WTC11 (cell line): ENCODE measurements at regions not wholly inside any gene's neighbourhood (a gene's known extent, or its start where the extent isn't known, plus 50 kb on each side); places are given as distances from the start of the nearest gene placed in this dataset.

Source experiments
- ATF3 ChIP-seq: sonication (generic); formaldehyde crosslinking; conservative IDR thresholded peaks from 2 replicates; pipeline ENCODE4 v1.8.1; 2022; ENCODE audit warnings: mild to moderate bottlenecking, missing genetic modification reagents
- CTCF ChIP-seq: fragments of 200-600 bp; IDR thresholded peaks from 2 replicates; pipeline ENCODE4 v1.8.0; 2022; ENCODE audit warnings: antibody characterized with exemption
- ETV6 ChIP-seq: sonication (generic); formaldehyde crosslinking; IDR thresholded peaks from 2 replicates; pipeline ENCODE4 v1.8.1; 2022; ENCODE audit warnings: mild to moderate bottlenecking, missing genetic modification reagents
- FOXJ3 ChIP-seq: sonication (generic); formaldehyde crosslinking; IDR thresholded peaks from 2 replicates; pipeline ENCODE4 v1.9.0; 2021; ENCODE audit warnings: missing genetic modification reagents, mild to moderate bottlenecking, borderline replicate concordance
- NFATC4 ChIP-seq: fragments of 250-450 bp; sonication (Bioruptor Pico); IDR thresholded peaks from 2 replicates; pipeline ENCODE4 v1.9.0; 2021; ENCODE audit warnings: mild to moderate bottlenecking
- RELA ChIP-seq: sonication (generic); formaldehyde crosslinking; IDR thresholded peaks from 2 replicates; pipeline ENCODE4 v1.8.1; 2022; ENCODE audit warnings: missing genetic modification reagents, mild to moderate bottlenecking, borderline replicate concordance
- SMAD3 ChIP-seq: sonication (generic); formaldehyde crosslinking; IDR thresholded peaks from 2 replicates; pipeline ENCODE4 v1.8.0; 2022; ENCODE audit warnings: missing genetic modification reagents, mild to moderate bottlenecking, borderline replicate concordance
- TCF7 ChIP-seq: sonication (generic); formaldehyde crosslinking; IDR thresholded peaks from 2 replicates; pipeline ENCODE4 v1.8.0; 2022; ENCODE audit warnings: mild to moderate bottlenecking, low read depth, missing genetic modification reagents, moderate library complexity
- ZNF138 ChIP-seq: sonication (generic); formaldehyde crosslinking; conservative IDR thresholded peaks from 2 replicates; pipeline ENCODE4 v1.8.1; 2022; ENCODE audit warnings: mild to moderate bottlenecking, moderate library complexity, missing genetic modification reagents
- TF ChIP-seq, protein P1 (sequence below): sonication (generic); formaldehyde crosslinking; IDR thresholded peaks from 2 replicates; pipeline ENCODE4 v1.8.1; 2022; ENCODE audit warnings: mild to moderate bottlenecking, missing genetic modification reagents, moderate library complexity, borderline replicate concordance
- TF ChIP-seq, protein P2 (sequence below): sonication (generic); formaldehyde crosslinking; IDR thresholded peaks from 2 replicates; pipeline ENCODE4 v1.8.1; 2023; ENCODE audit warnings: mild to moderate bottlenecking, missing genetic modification reagents

DNA sequence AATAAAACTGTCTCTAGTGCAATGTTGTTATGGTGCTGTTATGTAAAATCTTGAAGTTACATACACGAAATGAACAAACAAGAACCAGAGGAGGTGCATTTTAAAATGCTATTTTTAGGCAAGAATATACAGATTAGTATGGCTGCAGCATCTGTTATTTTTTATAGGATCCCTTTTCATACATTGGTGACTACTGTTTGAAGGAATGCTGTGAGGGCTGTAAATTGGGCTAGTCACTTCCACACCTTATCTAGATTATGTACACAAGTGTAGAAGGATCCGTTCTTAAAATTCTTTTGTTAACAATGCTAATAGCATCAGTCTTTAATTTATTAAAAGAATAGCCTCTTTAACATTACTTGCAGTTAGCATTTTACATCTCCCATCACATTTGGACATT lies 284.3 kb upstream of the MDGA2 start:
- TF ChIP-seq CTCF (no peak), FOXJ3 (CRISPR knock-in tag) (no peak), ETV6 (CRISPR knock-in tag) (no peak), NFATC4 (CRISPR knock-in tag) (no peak), TCF7 (no peak), RELA (no peak), ZNF138 (no peak), ATF3 (CRISPR knock-in tag) (no peak), SMAD3 (CRISPR knock-in tag) (no peak)
- TF ChIP-seq, protein P1, sequence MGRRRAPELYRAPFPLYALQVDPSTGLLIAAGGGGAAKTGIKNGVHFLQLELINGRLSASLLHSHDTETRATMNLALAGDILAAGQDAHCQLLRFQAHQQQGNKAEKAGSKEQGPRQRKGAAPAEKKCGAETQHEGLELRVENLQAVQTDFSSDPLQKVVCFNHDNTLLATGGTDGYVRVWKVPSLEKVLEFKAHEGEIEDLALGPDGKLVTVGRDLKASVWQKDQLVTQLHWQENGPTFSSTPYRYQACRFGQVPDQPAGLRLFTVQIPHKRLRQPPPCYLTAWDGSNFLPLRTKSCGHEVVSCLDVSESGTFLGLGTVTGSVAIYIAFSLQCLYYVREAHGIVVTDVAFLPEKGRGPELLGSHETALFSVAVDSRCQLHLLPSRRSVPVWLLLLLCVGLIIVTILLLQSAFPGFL (CRISPR knock-in tag): no peak
- TF ChIP-seq, protein P2, sequence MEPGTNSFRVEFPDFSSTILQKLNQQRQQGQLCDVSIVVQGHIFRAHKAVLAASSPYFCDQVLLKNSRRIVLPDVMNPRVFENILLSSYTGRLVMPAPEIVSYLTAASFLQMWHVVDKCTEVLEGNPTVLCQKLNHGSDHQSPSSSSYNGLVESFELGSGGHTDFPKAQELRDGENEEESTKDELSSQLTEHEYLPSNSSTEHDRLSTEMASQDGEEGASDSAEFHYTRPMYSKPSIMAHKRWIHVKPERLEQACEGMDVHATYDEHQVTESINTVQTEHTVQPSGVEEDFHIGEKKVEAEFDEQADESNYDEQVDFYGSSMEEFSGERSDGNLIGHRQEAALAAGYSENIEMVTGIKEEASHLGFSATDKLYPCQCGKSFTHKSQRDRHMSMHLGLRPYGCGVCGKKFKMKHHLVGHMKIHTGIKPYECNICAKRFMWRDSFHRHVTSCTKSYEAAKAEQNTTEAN (CRISPR knock-in tag): no peak
